ENCODE measurements at regions not wholly inside any gene's neighbourhood (a gene's known extent, or its start where the extent isn't known, plus 50 kb on each side); places are given as distances from the start of the nearest gene placed in this dataset.

GRCh38 chr20:52056203-52057062 is 135.1 kb downstream of the ZFP64 start:
- Mint-ChIP-seq H3K4me3 (ENCODE audit: unreplicated experiment) (no peak overlapping the region), H3K9me3 (ENCODE audit: unreplicated experiment) (no peaks in the 10 kb centered on the region), H3K27me3 (ENCODE audit: unreplicated experiment) (no peaks in the 10 kb centered on the region), H3K36me3 (ENCODE audit: unreplicated experiment) (peaks cover 14% of the 10 kb centered on the region), H3K4me1 (ENCODE audit: low read depth, unreplicated experiment) (no peaks in the 10 kb centered on the region), H3K27ac (ENCODE audit: unreplicated experiment) (no peak overlapping the region)
- DNase-seq = no peak
- no peak for TF ChIP-seq CTCF (IDR thresholded peaks at IDR 0.05; ENCODE audit: partially characterized antibody, unreplicated experiment)

- TF ChIP-seq CTCF (IDR thresholded peaks at IDR 0.05; ENCODE audit: partially characterized antibody, unreplicated experiment) = no peak
- H3K27ac Mint-ChIP-seq (ENCODE audit: unreplicated experiment) = no peak overlapping the region
- H3K27me3 Mint-ChIP-seq (ENCODE audit: unreplicated experiment) = no peaks in the 10 kb centered on the region
- H3K4me1 Mint-ChIP-seq (ENCODE audit: low read depth, unreplicated experiment) = no peaks in the 10 kb centered on the region
- H3K36me3 Mint-ChIP-seq (ENCODE audit: unreplicated experiment) = peaks cover 14% of the 10 kb centered on the region
- no peak overlapping the region for H3K4me3 Mint-ChIP-seq (ENCODE audit: unreplicated experiment)
- no peak for DNase-seq
- no peaks in the 10 kb centered on the region for H3K9me3 Mint-ChIP-seq (ENCODE audit: unreplicated experiment)
Measured at GRCh38 chr20:52054123-52054522, 137.5 kb downstream of the ZFP64 start.

- Mint-ChIP-seq H3K4me3 (ENCODE audit: unreplicated experiment) (no peak overlapping the region), H3K36me3 (ENCODE audit: unreplicated experiment) (no peaks in the 10 kb centered on the region), H3K27me3 (ENCODE audit: unreplicated experiment) (no peaks in the 10 kb centered on the region), H3K4me1 (ENCODE audit: low read depth, unreplicated experiment) (peaks cover 2% of the 10 kb centered on the region), H3K9me3 (ENCODE audit: unreplicated experiment) (no peaks in the 10 kb centered on the region), H3K27ac (ENCODE audit: unreplicated experiment) (no peak overlapping the region)
- no peak for TF ChIP-seq CTCF (IDR thresholded peaks at IDR 0.05; ENCODE audit: partially characterized antibody, unreplicated experiment)
- no peak for DNase-seq
Measured at GRCh38 chr20:52049001-52049731, 142.4 kb downstream of the ZFP64 start.

- DNase-seq = no peak
Measured at GRCh38 chr20:52047811-52048764, 143.5 kb downstream of the ZFP64 start.

More at GRCh38 chr20:52047811-52048764, 143.5 kb downstream of the ZFP64 start:
- H3K4me3 Mint-ChIP-seq (ENCODE audit: unreplicated experiment) = no peak overlapping the region
- no peaks in the 10 kb centered on the region for H3K36me3 Mint-ChIP-seq (ENCODE audit: unreplicated experiment)
- H3K9me3 Mint-ChIP-seq (ENCODE audit: unreplicated experiment) = no peaks in the 10 kb centered on the region
- H3K27ac Mint-ChIP-seq (ENCODE audit: unreplicated experiment) = no peak overlapping the region
- TF ChIP-seq CTCF (IDR thresholded peaks at IDR 0.05; ENCODE audit: partially characterized antibody, unreplicated experiment) = no peak
- no peaks in the 10 kb centered on the region for H3K27me3 Mint-ChIP-seq (ENCODE audit: unreplicated experiment)
- H3K4me1 Mint-ChIP-seq (ENCODE audit: low read depth, unreplicated experiment) = peaks cover 2% of the 10 kb centered on the region

Data from glutamatergic neuron (in vitro differentiated cells).